GM12865 (cell line): ENCODE measurements at regions not wholly inside any gene's neighbourhood (a gene's known extent, or its start where the extent isn't known, plus 50 kb on each side); places are given as distances from the start of the nearest gene placed in this dataset.

Experiments
- DNase-seq: peaks from one replicate; pipeline ENCODE4 v3.0.0; 2010; ENCODE audit warnings: low read depth
- H3K4me3 ChIP-seq: 2 replicates; pipeline ENCODE4 v1.5.1; 2011; ENCODE audit warnings: mild to moderate bottlenecking, low read depth, low read length, control low read depth
- TF ChIP-seq, protein P1 (sequence below): IDR thresholded peaks from 2 replicates; pipeline ENCODE4 v1.5.1; 2011; ENCODE audit warnings: low read length, control low read depth, low read depth, inconsistent platforms; ENCODE audit not compliant: insufficient read depth; ENCODE audit errors: missing control alignments

GRCh38 chr14:97077253-97077653 lies 280.1 kb downstream of the VRK1 start:
- no peak overlapping the region for H3K4me3 ChIP-seq
- DNase-seq = peak; percentile 78
- TF ChIP-seq, protein P1, sequence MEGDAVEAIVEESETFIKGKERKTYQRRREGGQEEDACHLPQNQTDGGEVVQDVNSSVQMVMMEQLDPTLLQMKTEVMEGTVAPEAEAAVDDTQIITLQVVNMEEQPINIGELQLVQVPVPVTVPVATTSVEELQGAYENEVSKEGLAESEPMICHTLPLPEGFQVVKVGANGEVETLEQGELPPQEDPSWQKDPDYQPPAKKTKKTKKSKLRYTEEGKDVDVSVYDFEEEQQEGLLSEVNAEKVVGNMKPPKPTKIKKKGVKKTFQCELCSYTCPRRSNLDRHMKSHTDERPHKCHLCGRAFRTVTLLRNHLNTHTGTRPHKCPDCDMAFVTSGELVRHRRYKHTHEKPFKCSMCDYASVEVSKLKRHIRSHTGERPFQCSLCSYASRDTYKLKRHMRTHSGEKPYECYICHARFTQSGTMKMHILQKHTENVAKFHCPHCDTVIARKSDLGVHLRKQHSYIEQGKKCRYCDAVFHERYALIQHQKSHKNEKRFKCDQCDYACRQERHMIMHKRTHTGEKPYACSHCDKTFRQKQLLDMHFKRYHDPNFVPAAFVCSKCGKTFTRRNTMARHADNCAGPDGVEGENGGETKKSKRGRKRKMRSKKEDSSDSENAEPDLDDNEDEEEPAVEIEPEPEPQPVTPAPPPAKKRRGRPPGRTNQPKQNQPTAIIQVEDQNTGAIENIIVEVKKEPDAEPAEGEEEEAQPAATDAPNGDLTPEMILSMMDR = no peak

DNA sequence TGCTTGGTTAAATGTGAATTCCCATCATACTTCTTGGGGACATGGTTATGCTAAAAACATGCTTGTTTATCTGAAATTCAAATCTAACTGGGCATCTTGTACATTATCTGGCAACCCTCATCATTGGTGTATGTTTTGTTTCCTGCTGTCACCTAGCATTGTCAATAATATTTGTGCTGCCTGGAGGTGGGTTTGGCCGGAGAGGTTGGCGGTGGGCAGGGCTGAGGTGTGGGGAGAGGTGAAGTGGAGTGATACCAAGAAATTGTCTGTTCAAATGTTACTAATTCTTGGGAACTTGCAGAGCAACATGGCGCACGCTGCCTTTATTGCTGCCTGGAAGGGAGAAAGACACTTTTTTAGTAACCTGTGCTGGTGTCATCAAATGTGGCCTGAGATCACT lies 280.5 kb downstream of the VRK1 start:
- DNase-seq = no peak

DNA sequence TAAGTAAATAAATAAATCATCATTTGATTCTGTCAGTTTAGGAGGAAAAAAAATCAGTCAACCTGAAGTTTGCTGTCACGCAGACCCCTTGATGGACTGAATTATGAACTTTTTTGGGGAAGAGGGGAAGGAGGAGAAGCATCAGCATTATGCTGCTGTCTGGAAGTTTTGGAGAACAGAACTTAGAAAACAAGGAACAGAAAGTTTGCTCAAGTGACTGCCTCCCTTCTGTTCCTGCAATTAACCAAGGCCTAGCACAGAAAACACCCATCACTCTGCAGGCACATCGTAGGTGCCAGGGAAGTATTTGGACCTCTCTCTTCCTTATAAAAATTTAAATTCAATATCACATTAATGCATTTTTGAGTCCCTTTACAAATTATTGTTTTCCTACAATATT lies 283.8 kb downstream of the VRK1 start:
- no peak overlapping the region for H3K4me3 ChIP-seq
- TF ChIP-seq, protein P1 = no peak
- DNase-seq = no peak

More for the DNA sequence above, 280.5 kb downstream of the VRK1 start:
- no peak overlapping the region for H3K4me3 ChIP-seq
- TF ChIP-seq, protein P1 = no peak

- no peak overlapping the region for H3K4me3 ChIP-seq
- DNase-seq = no peak
- TF ChIP-seq, protein P1 = no peak
These were observed 298.1 kb downstream of the VRK1 start for GRCh38 chr14:97095269-97095668.

DNA sequence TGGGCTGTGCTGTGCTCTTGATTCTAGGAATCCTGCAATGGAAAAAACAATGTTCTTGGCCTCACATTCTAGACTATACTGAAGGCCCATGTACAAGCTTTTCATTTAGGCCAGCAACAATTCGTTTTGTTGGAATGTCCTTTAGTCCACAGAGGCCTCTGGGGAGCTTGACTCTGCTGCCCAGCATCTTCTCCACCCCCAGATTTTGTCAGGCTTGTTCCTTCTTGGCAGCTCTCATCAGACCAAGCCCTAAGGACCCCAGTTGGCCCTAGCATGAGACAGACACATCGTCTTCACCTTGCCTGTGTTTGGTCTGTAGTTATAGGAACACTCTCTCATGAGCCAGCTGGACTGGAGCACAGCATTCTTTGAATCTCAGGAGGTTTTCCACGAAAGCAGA lies 300.1 kb downstream of the VRK1 start:
- no peak for DNase-seq
- no peak overlapping the region for H3K4me3 ChIP-seq
- TF ChIP-seq, protein P1 = no peak

- DNase-seq = no peak
- no peak overlapping the region for H3K4me3 ChIP-seq
- TF ChIP-seq, protein P1 = no peak
These were observed 303.1 kb downstream of the VRK1 start for GRCh38 chr14:97100306-97100705.

- TF ChIP-seq, protein P1 = no peak
- no peak for DNase-seq
- H3K4me3 ChIP-seq = no peak overlapping the region
These were observed 304.4 kb downstream of the VRK1 start for GRCh38 chr14:97101561-97101960.
